WTC11 (cell line): ENCODE measurements at regions not wholly inside any gene's neighbourhood (a gene's known extent, or its start where the extent isn't known, plus 50 kb on each side); places are given as distances from the start of the nearest gene placed in this dataset.

Source experiments
- ATF1 ChIP-seq: sonication (generic); formaldehyde crosslinking; IDR thresholded peaks from 2 replicates; pipeline ENCODE4 v1.8.1; 2023; ENCODE audit warnings: mild to moderate bottlenecking, moderate library complexity, missing genetic modification reagents
- IRF2 ChIP-seq: sonication (generic); formaldehyde crosslinking; IDR thresholded peaks from 2 replicates; pipeline ENCODE4 v1.8.0; 2022; ENCODE audit warnings: low read depth, missing genetic modification reagents, borderline replicate concordance
- KAT7 ChIP-seq: sonication (generic); formaldehyde crosslinking; IDR thresholded peaks from 2 replicates; pipeline ENCODE4 v1.8.1; 2023; ENCODE audit warnings: missing genetic modification reagents, mild to moderate bottlenecking, borderline replicate concordance
- MYBL2 ChIP-seq: sonication (generic); formaldehyde crosslinking; IDR thresholded peaks from 2 replicates; pipeline ENCODE4 v1.8.1; 2023; ENCODE audit warnings: mild to moderate bottlenecking, moderate library complexity, missing genetic modification reagents
- ZBTB21 ChIP-seq: sonication (generic); formaldehyde crosslinking; IDR thresholded peaks from 2 replicates; pipeline ENCODE4 v1.8.1; 2023; ENCODE audit warnings: mild to moderate bottlenecking, missing genetic modification reagents, borderline replicate concordance
- ZNF121 ChIP-seq: sonication (generic); formaldehyde crosslinking; IDR thresholded peaks from 2 replicates; pipeline ENCODE4 v1.8.0; 2023; ENCODE audit warnings: missing genetic modification reagents
- ZNF263 ChIP-seq: sonication (generic); formaldehyde crosslinking; IDR thresholded peaks from 2 replicates; pipeline ENCODE4 v1.8.1; 2022; ENCODE audit warnings: low read depth, mild to moderate bottlenecking, moderate library complexity, missing genetic modification reagents
- TF ChIP-seq, protein P1 (sequence below): fragments of 200-600 bp; IDR thresholded peaks from 2 replicates; pipeline ENCODE4 v1.8.0; 2022; ENCODE audit warnings: antibody characterized with exemption
- TF ChIP-seq, protein P2 (sequence below): fragments of 250-450 bp; sonication (Bioruptor Pico); conservative IDR thresholded peaks from 2 replicates; pipeline ENCODE4 v1.9.0; 2021; ENCODE audit warnings: mild to moderate bottlenecking
- TF ChIP-seq, protein P3 (sequence below): sonication (generic); formaldehyde crosslinking; IDR thresholded peaks from 2 replicates; pipeline ENCODE4 v1.8.1; 2022; ENCODE audit warnings: low read depth, mild to moderate bottlenecking, moderate library complexity, missing genetic modification reagents, borderline replicate concordance

DNA sequence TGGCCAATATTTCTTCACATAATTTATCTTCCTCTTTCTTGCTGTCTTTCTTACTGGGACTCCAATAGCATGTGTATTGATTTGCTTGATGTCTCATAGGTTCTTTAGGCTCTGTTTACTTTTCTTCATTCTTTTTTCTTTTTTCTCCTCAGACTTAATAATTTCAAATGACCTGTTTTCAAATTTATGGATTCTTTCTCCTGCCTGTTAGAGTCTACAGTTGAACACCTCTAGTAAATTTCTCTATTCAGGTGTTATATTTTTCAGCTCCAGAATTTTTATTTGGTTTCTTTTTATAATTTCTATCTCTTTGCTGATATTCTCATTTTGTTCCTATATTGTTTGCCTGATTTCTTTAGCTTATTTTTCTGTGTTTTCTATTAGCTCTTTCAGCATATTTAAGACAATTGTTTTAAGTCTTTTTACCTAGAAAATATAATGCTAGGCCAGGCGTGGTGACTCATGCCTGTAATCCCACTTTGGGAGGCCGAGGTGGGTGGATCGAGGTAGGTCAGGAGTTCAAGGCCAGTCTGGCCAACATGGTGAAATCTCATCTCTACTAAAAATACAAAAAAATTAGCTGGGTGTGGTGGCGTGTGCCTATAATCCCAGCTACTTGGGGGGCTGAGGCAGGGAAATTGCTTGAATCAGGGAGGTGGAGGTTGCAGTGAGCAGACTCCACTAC lies 61.9 kb upstream of the TNS3 start:
- TF ChIP-seq, protein P1, sequence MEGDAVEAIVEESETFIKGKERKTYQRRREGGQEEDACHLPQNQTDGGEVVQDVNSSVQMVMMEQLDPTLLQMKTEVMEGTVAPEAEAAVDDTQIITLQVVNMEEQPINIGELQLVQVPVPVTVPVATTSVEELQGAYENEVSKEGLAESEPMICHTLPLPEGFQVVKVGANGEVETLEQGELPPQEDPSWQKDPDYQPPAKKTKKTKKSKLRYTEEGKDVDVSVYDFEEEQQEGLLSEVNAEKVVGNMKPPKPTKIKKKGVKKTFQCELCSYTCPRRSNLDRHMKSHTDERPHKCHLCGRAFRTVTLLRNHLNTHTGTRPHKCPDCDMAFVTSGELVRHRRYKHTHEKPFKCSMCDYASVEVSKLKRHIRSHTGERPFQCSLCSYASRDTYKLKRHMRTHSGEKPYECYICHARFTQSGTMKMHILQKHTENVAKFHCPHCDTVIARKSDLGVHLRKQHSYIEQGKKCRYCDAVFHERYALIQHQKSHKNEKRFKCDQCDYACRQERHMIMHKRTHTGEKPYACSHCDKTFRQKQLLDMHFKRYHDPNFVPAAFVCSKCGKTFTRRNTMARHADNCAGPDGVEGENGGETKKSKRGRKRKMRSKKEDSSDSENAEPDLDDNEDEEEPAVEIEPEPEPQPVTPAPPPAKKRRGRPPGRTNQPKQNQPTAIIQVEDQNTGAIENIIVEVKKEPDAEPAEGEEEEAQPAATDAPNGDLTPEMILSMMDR, result no peak
- no peak for TF ChIP-seq ZNF121
- TF ChIP-seq ZBTB21, result no peak
- TF ChIP-seq MYBL2, result no peak
- no peak for TF ChIP-seq IRF2
- TF ChIP-seq ATF1 (CRISPR knock-in tag), result no peak
- TF ChIP-seq KAT7 (CRISPR knock-in tag), result no peak
- TF ChIP-seq, protein P2, sequence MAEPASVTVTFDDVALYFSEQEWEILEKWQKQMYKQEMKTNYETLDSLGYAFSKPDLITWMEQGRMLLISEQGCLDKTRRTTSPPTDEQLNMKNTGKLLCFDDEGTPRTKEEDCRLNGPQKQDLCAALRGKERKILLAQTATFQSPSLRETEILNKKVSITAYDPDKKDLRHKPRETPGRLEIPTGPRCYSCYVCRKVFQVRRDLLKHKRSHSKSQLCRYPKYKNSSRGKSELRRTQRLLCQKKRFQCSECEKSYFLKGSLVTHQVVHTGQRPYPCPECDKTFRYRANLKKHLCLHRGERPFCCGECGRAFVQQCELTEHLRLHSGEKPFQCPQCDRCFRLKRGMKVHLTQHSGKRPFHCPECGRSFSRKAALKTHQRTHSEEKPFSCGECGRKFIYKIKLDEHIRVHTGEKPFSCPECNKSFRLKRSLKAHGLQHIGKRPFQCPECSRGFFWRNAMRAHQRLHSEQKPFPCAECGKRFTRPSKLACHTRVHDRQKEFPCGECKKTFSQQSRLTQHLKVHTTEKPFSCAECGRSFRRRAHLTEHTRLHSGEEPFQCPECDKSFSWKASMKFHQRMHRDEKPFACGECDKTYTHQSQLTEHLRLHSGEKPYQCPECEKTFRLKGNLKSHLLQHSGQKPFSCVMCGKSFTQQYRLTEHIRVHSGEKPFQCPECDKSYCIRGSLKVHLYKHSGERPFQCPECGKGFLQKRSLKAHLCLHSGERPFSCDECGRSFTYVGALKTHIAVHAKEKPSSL, result no peak
- TF ChIP-seq, protein P3, sequence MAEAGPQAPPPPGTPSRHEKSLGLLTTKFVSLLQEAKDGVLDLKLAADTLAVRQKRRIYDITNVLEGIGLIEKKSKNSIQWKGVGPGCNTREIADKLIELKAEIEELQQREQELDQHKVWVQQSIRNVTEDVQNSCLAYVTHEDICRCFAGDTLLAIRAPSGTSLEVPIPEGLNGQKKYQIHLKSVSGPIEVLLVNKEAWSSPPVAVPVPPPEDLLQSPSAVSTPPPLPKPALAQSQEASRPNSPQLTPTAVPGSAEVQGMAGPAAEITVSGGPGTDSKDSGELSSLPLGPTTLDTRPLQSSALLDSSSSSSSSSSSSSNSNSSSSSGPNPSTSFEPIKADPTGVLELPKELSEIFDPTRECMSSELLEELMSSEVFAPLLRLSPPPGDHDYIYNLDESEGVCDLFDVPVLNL, result no peak
- TF ChIP-seq ZNF263 (CRISPR knock-in tag), result no peak
